HepG2 (cell line): ENCODE measurements at regions not wholly inside any gene's neighbourhood (a gene's known extent, or its start where the extent isn't known, plus 50 kb on each side); places are given as distances from the start of the nearest gene placed in this dataset.
"Not testable (repeated sequence)": the region's sequence is repeated elsewhere in the genome, so short reads cannot be mapped to it uniquely, and the experiment has no call there.

Source experiments
- AHDC1 ChIP-seq: sonication (generic); formaldehyde crosslinking; IDR thresholded peaks from 2 replicates; pipeline ENCODE4 v1.5.1; 2020; ENCODE audit warnings: mild to moderate bottlenecking, missing genetic modification reagents, borderline replicate concordance
- FOXA3 ChIP-seq: IDR thresholded peaks from 2 replicates; pipeline ENCODE4 v1.6.1; 2016; ENCODE audit warnings: missing genetic modification reagents, missing compliant biosample characterization
- HDAC2 ChIP-seq: sonication (generic); formaldehyde crosslinking; IDR thresholded peaks from 2 replicates; pipeline ENCODE4 v1.4.0; 2020; ENCODE audit warnings: missing genetic modification reagents
- HNF4G ChIP-seq, 2 experiments: sonication (generic) in 1 of 2; formaldehyde crosslinking in 1 of 2; IDR thresholded peaks; 2 replicates each; pipeline versions ENCODE4 v1.4.0 to v1.6.1; 2011 to 2020; ENCODE audit warnings: borderline replicate concordance in 2 of 2, low read depth in 2 of 2, mild to moderate bottlenecking in 2 of 2, low read length in 1 of 2, missing genetic modification reagents in 1 of 2, moderate library complexity in 1 of 2
- RARA ChIP-seq: IDR thresholded peaks from 2 replicates; pipeline ENCODE4 v1.6.1; 2016; ENCODE audit warnings: missing genetic modification reagents, missing compliant biosample characterization
- RXRB ChIP-seq: IDR thresholded peaks from 2 replicates; pipeline ENCODE4 v1.6.1; 2016; ENCODE audit warnings: borderline replicate concordance, missing genetic modification reagents, missing compliant biosample characterization
- SALL1 ChIP-seq: sonication (generic); formaldehyde crosslinking; IDR thresholded peaks from 2 replicates; pipeline ENCODE4 v1.8.0; 2022; ENCODE audit warnings: mild to moderate bottlenecking, missing genetic modification reagents
- ZNF644 ChIP-seq: IDR thresholded peaks from 2 replicates; pipeline ENCODE4 v1.6.1; 2016; ENCODE audit warnings: low read depth
- ZNF766 ChIP-seq: sonication (generic); formaldehyde crosslinking; IDR thresholded peaks from 2 replicates; pipeline ENCODE4 v1.5.0; 2020; ENCODE audit warnings: missing genetic modification reagents, borderline replicate concordance
- ZNF800 ChIP-seq: sonication (generic); formaldehyde crosslinking; IDR thresholded peaks from 2 replicates; pipeline ENCODE4 v1.4.0; 2020; ENCODE audit warnings: missing genetic modification reagents
- TF ChIP-seq, protein P1 (sequence below): sonication (generic); formaldehyde crosslinking; IDR thresholded peaks from 2 replicates; pipeline ENCODE4 v1.4.0; 2020; ENCODE audit warnings: missing genetic modification reagents, mild to moderate bottlenecking, borderline replicate concordance
- TF ChIP-seq, protein P2 (sequence below): sonication (generic); formaldehyde crosslinking; IDR thresholded peaks from 2 replicates; pipeline ENCODE4 v1.4.0; 2020; ENCODE audit warnings: missing genetic modification reagents
- TF ChIP-seq, protein P3 (sequence below): sonication (generic); formaldehyde crosslinking; IDR thresholded peaks from 2 replicates; pipeline ENCODE4 v1.5.0; 2020; ENCODE audit warnings: mild to moderate bottlenecking, missing genetic modification reagents

DNA sequence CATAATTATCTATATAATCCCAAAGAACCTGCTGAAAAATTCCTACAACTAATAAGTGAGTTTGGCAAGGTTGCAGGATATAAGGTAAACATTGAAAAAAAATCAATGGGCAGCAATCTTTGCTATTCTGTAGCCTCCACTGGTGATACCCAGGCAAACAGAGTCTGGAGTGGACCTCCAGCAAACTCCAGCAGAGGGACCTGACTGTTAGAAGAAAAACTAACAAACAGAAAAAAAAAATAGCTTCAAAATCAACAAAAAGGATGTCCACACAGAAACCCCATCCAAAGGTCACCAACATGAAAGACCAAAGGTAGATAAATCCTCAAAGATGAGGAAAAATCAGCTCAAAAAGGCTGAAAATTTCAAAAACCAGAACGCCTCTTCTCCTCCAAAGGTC is 128.9 kb upstream of the PJA2 start (continued):
- TF ChIP-seq AHDC1 (CRISPR knock-in tag) (peak; percentile 96; the same call in 1 of the 2 replicates), HNF4G (IDR thresholded peaks at IDR 0.05; ENCODE audit: borderline replicate concordance, low read depth, low read length) (peak; percentile 50), ZNF800 (CRISPR knock-in tag) (peak; percentile 38; the same call in 1 of the 2 replicates), ZNF644 (CRISPR knock-in tag) (0 out of 2 replicates have a peak, but pooled peaks have one; percentile 27), ZNF766 (CRISPR knock-in tag) (peak; percentile 88), RARA (0 out of 2 replicates have a peak, but pooled peaks have one; percentile 12), RXRB (CRISPR knock-in tag) (peak; percentile 71; the same call in 1 of the 2 replicates), FOXA3 (peak; percentile 74), HDAC2 (CRISPR knock-in tag) (peak; percentile 35; the same call in 1 of the 2 replicates), SALL1 (CRISPR knock-in tag) (peak; percentile 63; the same call in 1 of the 2 replicates)
- TF ChIP-seq HNF4G (CRISPR knock-in tag; IDR thresholded peaks at IDR 0.05; ENCODE audit: borderline replicate concordance, low read depth), result not testable (repeated sequence)
- TF ChIP-seq, protein P1, sequence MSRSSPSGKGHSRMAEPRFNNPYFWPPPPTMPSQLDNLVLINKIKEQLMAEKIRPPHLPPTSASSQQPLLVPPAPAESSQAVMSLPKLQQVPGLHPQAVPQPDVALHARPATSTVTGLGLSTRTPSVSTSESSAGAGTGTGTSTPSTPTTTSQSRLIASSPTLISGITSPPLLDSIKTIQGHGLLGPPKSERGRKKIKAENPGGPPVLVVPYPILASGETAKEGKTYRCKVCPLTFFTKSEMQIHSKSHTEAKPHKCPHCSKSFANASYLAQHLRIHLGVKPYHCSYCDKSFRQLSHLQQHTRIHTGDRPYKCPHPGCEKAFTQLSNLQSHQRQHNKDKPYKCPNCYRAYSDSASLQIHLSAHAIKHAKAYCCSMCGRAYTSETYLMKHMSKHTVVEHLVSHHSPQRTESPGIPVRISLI, result peak; percentile 98
- TF ChIP-seq, protein P2, sequence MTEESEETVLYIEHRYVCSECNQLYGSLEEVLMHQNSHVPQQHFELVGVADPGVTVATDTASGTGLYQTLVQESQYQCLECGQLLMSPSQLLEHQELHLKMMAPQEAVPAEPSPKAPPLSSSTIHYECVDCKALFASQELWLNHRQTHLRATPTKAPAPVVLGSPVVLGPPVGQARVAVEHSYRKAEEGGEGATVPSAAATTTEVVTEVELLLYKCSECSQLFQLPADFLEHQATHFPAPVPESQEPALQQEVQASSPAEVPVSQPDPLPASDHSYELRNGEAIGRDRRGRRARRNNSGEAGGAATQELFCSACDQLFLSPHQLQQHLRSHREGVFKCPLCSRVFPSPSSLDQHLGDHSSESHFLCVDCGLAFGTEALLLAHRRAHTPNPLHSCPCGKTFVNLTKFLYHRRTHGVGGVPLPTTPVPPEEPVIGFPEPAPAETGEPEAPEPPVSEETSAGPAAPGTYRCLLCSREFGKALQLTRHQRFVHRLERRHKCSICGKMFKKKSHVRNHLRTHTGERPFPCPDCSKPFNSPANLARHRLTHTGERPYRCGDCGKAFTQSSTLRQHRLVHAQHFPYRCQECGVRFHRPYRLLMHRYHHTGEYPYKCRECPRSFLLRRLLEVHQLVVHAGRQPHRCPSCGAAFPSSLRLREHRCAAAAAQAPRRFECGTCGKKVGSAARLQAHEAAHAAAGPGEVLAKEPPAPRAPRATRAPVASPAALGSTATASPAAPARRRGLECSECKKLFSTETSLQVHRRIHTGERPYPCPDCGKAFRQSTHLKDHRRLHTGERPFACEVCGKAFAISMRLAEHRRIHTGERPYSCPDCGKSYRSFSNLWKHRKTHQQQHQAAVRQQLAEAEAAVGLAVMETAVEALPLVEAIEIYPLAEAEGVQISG (CRISPR knock-in tag), result peak; percentile 32; the same call in 1 of the 2 replicates
- TF ChIP-seq, protein P3, sequence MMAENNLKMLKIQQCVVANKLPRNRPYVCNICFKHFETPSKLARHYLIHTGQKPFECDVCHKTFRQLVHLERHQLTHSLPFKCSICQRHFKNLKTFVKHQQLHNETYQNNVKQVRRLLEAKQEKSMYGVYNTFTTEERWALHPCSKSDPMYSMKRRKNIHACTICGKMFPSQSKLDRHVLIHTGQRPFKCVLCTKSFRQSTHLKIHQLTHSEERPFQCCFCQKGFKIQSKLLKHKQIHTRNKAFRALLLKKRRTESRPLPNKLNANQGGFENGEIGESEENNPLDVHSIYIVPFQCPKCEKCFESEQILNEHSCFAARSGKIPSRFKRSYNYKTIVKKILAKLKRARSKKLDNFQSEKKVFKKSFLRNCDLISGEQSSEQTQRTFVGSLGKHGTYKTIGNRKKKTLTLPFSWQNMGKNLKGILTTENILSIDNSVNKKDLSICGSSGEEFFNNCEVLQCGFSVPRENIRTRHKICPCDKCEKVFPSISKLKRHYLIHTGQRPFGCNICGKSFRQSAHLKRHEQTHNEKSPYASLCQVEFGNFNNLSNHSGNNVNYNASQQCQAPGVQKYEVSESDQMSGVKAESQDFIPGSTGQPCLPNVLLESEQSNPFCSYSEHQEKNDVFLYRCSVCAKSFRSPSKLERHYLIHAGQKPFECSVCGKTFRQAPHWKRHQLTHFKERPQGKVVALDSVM (CRISPR knock-in tag), result peak; percentile 68
